ENCODE measurements at regions not wholly inside any gene's neighbourhood (a gene's known extent, or its start where the extent isn't known, plus 50 kb on each side); places are given as distances from the start of the nearest gene placed in this dataset.

DNA sequence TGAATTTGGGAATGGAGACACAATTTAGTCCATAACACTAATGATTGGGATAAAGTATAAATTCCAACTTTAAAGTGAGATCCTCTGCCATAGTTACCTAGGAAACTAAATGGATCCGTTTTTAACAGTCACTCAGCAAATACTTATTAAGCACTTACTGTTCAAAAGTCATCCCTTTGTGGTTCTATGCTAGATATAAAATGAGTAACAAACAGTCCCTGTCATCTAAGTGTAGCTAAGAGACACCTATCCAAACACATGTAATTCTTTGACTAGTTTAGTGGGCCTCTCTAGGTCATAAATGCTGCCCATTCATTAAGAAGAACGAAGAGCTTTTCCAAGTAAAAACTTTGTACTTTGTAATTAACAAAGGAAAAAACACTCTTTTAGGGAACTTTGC is 244.2 kb upstream of the CDIN1 start:
- no peak for ATAC-seq (replicated peaks in 1 of 2)
- Mint-ChIP-seq H3K4me1 (ENCODE audit: low read depth) (no peaks in the 10 kb centered on the region), H3K27me3 (ENCODE audit: low read depth) (no peaks in the 10 kb centered on the region), H3K27ac (no peak overlapping the region), H3K9me3 (peaks cover 0 to 2% of the 10 kb centered on the region in 2 donors), H3K4me3 (no peak overlapping the region), H3K36me3 (ENCODE audit: insufficient read depth in 2 of 2) (no peaks in the 10 kb centered on the region)
- DNase-seq: no peak

DNA sequence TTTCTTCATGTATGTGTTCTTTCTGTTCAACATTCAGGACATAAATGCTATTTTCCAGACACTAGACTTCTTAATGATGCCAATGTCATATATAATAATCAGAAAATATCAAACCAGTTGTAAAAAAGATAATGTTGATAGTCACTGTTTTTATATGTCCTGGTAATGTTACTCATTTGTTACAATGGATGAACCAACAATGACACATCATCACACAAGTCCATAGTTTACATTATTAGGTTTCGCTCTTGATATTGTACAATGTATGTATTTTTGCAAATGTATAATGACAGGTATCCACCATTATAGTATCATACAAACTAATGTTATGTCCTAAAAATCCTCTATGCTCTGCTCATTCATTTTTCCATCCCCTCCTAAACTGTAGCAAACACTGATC is 243.8 kb upstream of the CDIN1 start:
- Mint-ChIP-seq H3K9me3 (peaks cover 0 to 2% of the 10 kb centered on the region in 2 donors), H3K36me3 (ENCODE audit: insufficient read depth in 2 of 2) (no peaks in the 10 kb centered on the region), H3K27me3 (ENCODE audit: low read depth) (no peaks in the 10 kb centered on the region), H3K27ac (no peak overlapping the region), H3K4me3 (no peak overlapping the region), H3K4me1 (ENCODE audit: low read depth) (no peaks in the 10 kb centered on the region)
- no peak for DNase-seq
- ATAC-seq (replicated peaks in 1 of 2): no peak

DNA sequence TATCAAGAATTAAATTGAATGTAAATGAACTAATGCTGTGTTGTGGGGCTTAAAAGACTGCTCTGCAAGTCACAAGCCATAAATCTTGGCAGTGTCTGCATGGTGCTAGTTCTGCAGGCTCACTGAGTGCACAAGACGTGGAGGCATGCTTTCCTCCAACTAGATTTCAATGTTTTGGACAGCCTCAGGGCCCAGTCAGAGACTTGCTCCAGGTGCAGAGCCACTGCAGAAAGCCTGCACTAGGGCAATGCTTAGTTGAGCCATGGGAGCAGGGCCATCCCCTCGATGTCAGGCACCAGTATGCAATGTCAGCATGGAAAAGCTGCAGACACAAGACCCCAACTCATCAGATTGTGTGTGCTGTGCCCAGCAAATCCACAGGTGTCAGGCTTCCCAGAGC is 234.5 kb upstream of the CDIN1 start:
- Mint-ChIP-seq H3K4me3 (no peak overlapping the region), H3K27me3 (ENCODE audit: low read depth) (no peaks in the 10 kb centered on the region)
- no peak for ATAC-seq (replicated peaks in 1 of 2)

GRCh38 chr15:36347272-36347858 is 232.1 kb upstream of the CDIN1 start:
- H3K27me3 Mint-ChIP-seq (ENCODE audit: low read depth): no peaks in the 10 kb centered on the region
- no peak overlapping the region for H3K27ac Mint-ChIP-seq
- no peak overlapping the region for H3K4me3 Mint-ChIP-seq
- peaks cover 0 to 1% of the 10 kb centered on the region in 2 donors for H3K9me3 Mint-ChIP-seq
- no peaks in the 10 kb centered on the region for H3K4me1 Mint-ChIP-seq (ENCODE audit: low read depth)
- H3K36me3 Mint-ChIP-seq (ENCODE audit: insufficient read depth in 2 of 2): no peaks in the 10 kb centered on the region
- ATAC-seq (replicated peaks in 1 of 2) (no peak), DNase-seq (no peak)

More for the DNA sequence above, 234.5 kb upstream of the CDIN1 start:
- DNase-seq: no peak
- no peaks in the 10 kb centered on the region for H3K36me3 Mint-ChIP-seq (ENCODE audit: insufficient read depth in 2 of 2)
- H3K9me3 Mint-ChIP-seq: peaks cover 0 to 3% of the 10 kb centered on the region in 2 donors
- H3K27ac Mint-ChIP-seq: no peak overlapping the region
- no peaks in the 10 kb centered on the region for H3K4me1 Mint-ChIP-seq (ENCODE audit: low read depth)

- Mint-ChIP-seq H3K27me3 (ENCODE audit: low read depth) (no peaks in the 10 kb centered on the region), H3K27ac (no peak overlapping the region), H3K4me3 (no peak overlapping the region), H3K9me3 (no peaks in the 10 kb centered on the region), H3K36me3 (ENCODE audit: insufficient read depth in 2 of 2) (no peaks in the 10 kb centered on the region), H3K4me1 (ENCODE audit: low read depth) (no peaks in the 10 kb centered on the region)
- DNase-seq (no peak), ATAC-seq (replicated peaks in 1 of 2) (no peak)
Measured at GRCh38 chr15:36356466-36356865, 223.0 kb upstream of the CDIN1 start.

GRCh38 chr15:36356978-36357601 is 222.3 kb upstream of the CDIN1 start:
- no peaks in the 10 kb centered on the region for H3K27me3 Mint-ChIP-seq (ENCODE audit: low read depth)
- no peak overlapping the region for H3K4me3 Mint-ChIP-seq
- no peak overlapping the region for H3K27ac Mint-ChIP-seq
- DNase-seq (no peak), ATAC-seq (replicated peaks in 1 of 2) (no peak)
- H3K4me1 Mint-ChIP-seq (ENCODE audit: low read depth): no peaks in the 10 kb centered on the region
- no peaks in the 10 kb centered on the region for H3K9me3 Mint-ChIP-seq
- H3K36me3 Mint-ChIP-seq (ENCODE audit: insufficient read depth in 2 of 2): no peaks in the 10 kb centered on the region

DNA sequence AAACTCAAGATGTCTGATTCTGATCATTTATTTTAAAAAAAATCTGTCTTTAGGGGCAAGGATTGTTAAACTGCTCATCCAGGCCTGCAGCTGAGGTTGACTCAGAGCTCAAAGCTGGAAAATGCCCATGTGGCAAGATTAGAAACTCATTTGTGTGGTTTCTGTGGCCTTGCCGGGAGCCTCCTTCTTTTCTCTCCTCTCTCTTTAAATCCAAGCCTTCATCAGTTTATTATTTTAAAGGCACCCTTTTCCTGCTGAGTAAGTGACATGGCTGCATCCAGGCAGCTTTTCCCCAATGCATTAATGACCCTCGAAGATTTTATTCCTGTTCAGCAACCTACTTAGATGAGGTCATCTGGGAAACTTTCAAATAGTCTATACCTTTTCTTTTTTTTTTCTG is 221.3 kb upstream of the CDIN1 start:
- ATAC-seq (replicated peaks in 1 of 2) (no peak), DNase-seq (no peak)
- Mint-ChIP-seq H3K9me3 (no peaks in the 10 kb centered on the region), H3K4me3 (no peak overlapping the region), H3K4me1 (ENCODE audit: low read depth) (no peaks in the 10 kb centered on the region), H3K27ac (no peak overlapping the region), H3K36me3 (ENCODE audit: insufficient read depth in 2 of 2) (no peaks in the 10 kb centered on the region), H3K27me3 (ENCODE audit: low read depth) (no peaks in the 10 kb centered on the region)

DNA sequence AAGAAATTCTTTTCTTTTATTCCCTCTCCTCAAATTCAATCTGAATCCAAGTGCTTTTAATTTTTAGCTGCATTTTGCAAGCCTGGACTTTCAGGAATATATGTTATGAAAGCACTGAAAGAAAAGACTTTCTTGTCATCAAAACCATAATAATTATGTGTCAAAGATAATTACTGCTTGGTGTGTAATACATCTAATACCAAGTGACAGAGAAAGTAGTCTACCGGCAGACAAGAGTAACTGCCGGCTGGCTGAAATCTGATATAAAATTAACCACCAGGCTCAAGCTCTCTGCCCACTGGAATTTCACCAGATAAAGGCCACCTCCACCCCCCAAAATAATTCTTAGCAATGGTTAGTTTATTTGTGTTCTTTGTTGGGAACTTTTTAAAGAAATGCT is 220.9 kb upstream of the CDIN1 start:
- Mint-ChIP-seq H3K9me3 (no peaks in the 10 kb centered on the region), H3K4me3 (no peak overlapping the region), H3K4me1 (ENCODE audit: low read depth) (no peaks in the 10 kb centered on the region), H3K27me3 (ENCODE audit: low read depth) (no peaks in the 10 kb centered on the region), H3K36me3 (ENCODE audit: insufficient read depth in 2 of 2) (no peaks in the 10 kb centered on the region), H3K27ac (no peak overlapping the region)
- no peak for DNase-seq
- no peak for ATAC-seq (replicated peaks in 1 of 2)

DNA sequence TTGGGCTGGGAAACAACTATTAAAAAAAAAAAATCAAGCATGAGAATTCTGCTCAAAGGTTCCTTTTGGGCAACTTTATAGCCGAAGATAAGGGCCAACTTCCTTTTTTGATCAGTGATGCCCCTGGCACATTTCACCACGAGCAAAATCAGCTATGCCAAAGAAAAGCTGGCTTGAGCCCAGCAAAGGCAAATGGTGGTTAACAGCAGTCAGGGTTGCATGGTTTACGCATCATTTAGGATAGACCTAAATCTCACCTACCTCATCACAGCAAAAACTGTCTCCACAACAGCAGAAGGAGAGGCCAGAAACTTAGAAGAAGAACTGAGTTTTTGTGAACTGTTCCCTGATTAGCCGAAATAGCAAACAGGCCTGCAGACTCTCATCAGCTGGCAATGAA is 220.1 kb upstream of the CDIN1 start:
- ATAC-seq (replicated peaks in 1 of 2) (no peak), DNase-seq (no peak)
- H3K27ac Mint-ChIP-seq: no peak overlapping the region
- H3K36me3 Mint-ChIP-seq (ENCODE audit: insufficient read depth in 2 of 2): no peaks in the 10 kb centered on the region
- H3K27me3 Mint-ChIP-seq (ENCODE audit: low read depth): no peaks in the 10 kb centered on the region
- H3K4me3 Mint-ChIP-seq: no peak overlapping the region
- no peaks in the 10 kb centered on the region for H3K9me3 Mint-ChIP-seq
- H3K4me1 Mint-ChIP-seq (ENCODE audit: low read depth): no peaks in the 10 kb centered on the region

GRCh38 chr15:36361351-36361870 is 218.0 kb upstream of the CDIN1 start:
- no peak overlapping the region for H3K27ac Mint-ChIP-seq
- no peaks in the 10 kb centered on the region for H3K36me3 Mint-ChIP-seq (ENCODE audit: insufficient read depth in 2 of 2)
- H3K9me3 Mint-ChIP-seq: peaks cover 0 to 3% of the 10 kb centered on the region in 2 donors
- no peaks in the 10 kb centered on the region for H3K4me1 Mint-ChIP-seq (ENCODE audit: low read depth)
- no peaks in the 10 kb centered on the region for H3K27me3 Mint-ChIP-seq (ENCODE audit: low read depth)
- no peak for ATAC-seq (replicated peaks in 1 of 2)
- no peak for DNase-seq
- H3K4me3 Mint-ChIP-seq: no peak overlapping the region

- H3K4me1 Mint-ChIP-seq (ENCODE audit: low read depth): no peaks in the 10 kb centered on the region
- H3K9me3 Mint-ChIP-seq: peaks cover 2 to 3% of the 10 kb centered on the region in 2 donors
Measured at GRCh38 chr15:36362509-36362915, 216.9 kb upstream of the CDIN1 start.

GRCh38 chr15:36363335-36363734 is 216.1 kb upstream of the CDIN1 start:
- H3K27ac Mint-ChIP-seq: no peak overlapping the region
- H3K9me3 Mint-ChIP-seq: peaks cover 2 to 5% of the 10 kb centered on the region in 2 donors
- DNase-seq (no peak), ATAC-seq (replicated peaks in 1 of 2) (no peak)
- no peak overlapping the region for H3K4me3 Mint-ChIP-seq
- H3K36me3 Mint-ChIP-seq (ENCODE audit: insufficient read depth in 2 of 2): no peaks in the 10 kb centered on the region
- no peaks in the 10 kb centered on the region for H3K27me3 Mint-ChIP-seq (ENCODE audit: low read depth)
- no peaks in the 10 kb centered on the region for H3K4me1 Mint-ChIP-seq (ENCODE audit: low read depth)

More at GRCh38 chr15:36362509-36362915, 216.9 kb upstream of the CDIN1 start:
- DNase-seq: no peak
- no peak overlapping the region for H3K4me3 Mint-ChIP-seq
- no peak for ATAC-seq (replicated peaks in 1 of 2)
- no peaks in the 10 kb centered on the region for H3K36me3 Mint-ChIP-seq (ENCODE audit: insufficient read depth in 2 of 2)
- no peaks in the 10 kb centered on the region for H3K27me3 Mint-ChIP-seq (ENCODE audit: low read depth)
- no peak overlapping the region for H3K27ac Mint-ChIP-seq

- no peak for ATAC-seq (replicated peaks in 1 of 2)
- no peaks in the 10 kb centered on the region for H3K27me3 Mint-ChIP-seq (ENCODE audit: low read depth)
- DNase-seq: no peak
- peaks cover 4 to 5% of the 10 kb centered on the region in 2 donors for H3K9me3 Mint-ChIP-seq
- no peak overlapping the region for H3K27ac Mint-ChIP-seq
- no peaks in the 10 kb centered on the region for H3K4me1 Mint-ChIP-seq (ENCODE audit: low read depth)
- no peak overlapping the region for H3K4me3 Mint-ChIP-seq
- H3K36me3 Mint-ChIP-seq (ENCODE audit: insufficient read depth in 2 of 2): no peaks in the 10 kb centered on the region
Measured at GRCh38 chr15:36364377-36364776, 215.0 kb upstream of the CDIN1 start.

DNA sequence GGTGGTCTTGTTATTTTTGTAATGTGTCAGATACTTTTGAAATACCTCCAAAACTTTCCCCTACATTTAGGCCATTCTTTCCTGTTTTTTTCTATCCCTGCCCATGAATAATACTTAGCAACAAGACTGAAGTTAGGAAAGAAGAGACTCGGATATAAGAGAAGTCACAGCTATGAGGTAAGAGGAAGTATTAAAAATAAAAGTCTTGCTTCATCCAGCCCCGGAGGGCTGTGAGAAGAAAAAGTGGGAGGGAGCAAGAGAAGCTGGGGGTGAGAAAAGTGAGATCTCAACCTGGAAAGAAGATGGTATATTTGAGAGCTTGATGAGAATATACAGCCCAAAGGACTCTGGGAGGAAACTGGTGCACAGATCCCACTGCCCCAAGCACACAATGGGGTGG is 213.5 kb upstream of the CDIN1 start:
- ATAC-seq (replicated peaks in 1 of 2): no peak

More for the DNA sequence above, 213.5 kb upstream of the CDIN1 start:
- no peak for DNase-seq
- H3K27me3 Mint-ChIP-seq (ENCODE audit: low read depth): no peaks in the 10 kb centered on the region
- no peak overlapping the region for H3K4me3 Mint-ChIP-seq
- H3K4me1 Mint-ChIP-seq (ENCODE audit: low read depth): no peaks in the 10 kb centered on the region
- no peak overlapping the region for H3K27ac Mint-ChIP-seq
- H3K36me3 Mint-ChIP-seq (ENCODE audit: insufficient read depth in 2 of 2): no peaks in the 10 kb centered on the region
- H3K9me3 Mint-ChIP-seq: peaks cover 4 to 5% of the 10 kb centered on the region in 2 donors
